OCI-LY1 (cell line): ENCODE measurements at regions not wholly inside any gene's neighbourhood (a gene's known extent, or its start where the extent isn't known, plus 50 kb on each side); places are given as distances from the start of the nearest gene placed in this dataset.

ENCODE experiments used
- H2AFZ ChIP-seq: fragments of 200-600 bp; sonication (generic), shearing (Covaris generic); 2 replicates; pipeline ENCODE4 v1.6.0; 2014; ENCODE audit warnings: antibody characterized with exemption, mild to moderate bottlenecking, low read length
- H3F3A ChIP-seq: fragments of 200-600 bp; sonication (generic), shearing (Covaris generic); 2 replicates; pipeline ENCODE4 v1.6.0; 2014; ENCODE audit warnings: mild to moderate bottlenecking, antibody characterized with exemption, low read length, moderate library complexity; ENCODE audit not compliant: insufficient read depth
- H3K27ac ChIP-seq: fragments of 200-600 bp; sonication (generic); 2 replicates; pipeline ENCODE4 v1.5.1; 2014; ENCODE audit warnings: low read length, mixed run types, mild to moderate bottlenecking, low read depth; ENCODE audit not compliant: poor library complexity, severe bottlenecking
- H3K27me3 ChIP-seq: fragments of 200-600 bp; sonication (generic); 2 replicates; pipeline ENCODE4 v1.6.0; 2014; ENCODE audit warnings: antibody characterized with exemption, mild to moderate bottlenecking, low read length, moderate library complexity; ENCODE audit not compliant: insufficient read depth
- H3K36me3 ChIP-seq: fragments of 200-600 bp; sonication (generic); 2 replicates; pipeline ENCODE4 v1.6.1; 2014; ENCODE audit warnings: mild to moderate bottlenecking, antibody characterized with exemption, low read length, moderate library complexity, mixed read lengths; ENCODE audit not compliant: insufficient read depth
- H3K4me1 ChIP-seq: fragments of 200-600 bp; sonication (generic); 2 replicates; pipeline ENCODE4 v1.5.1; 2014; ENCODE audit warnings: mild to moderate bottlenecking, low read length, moderate library complexity; ENCODE audit not compliant: insufficient read depth, severe bottlenecking
- H3K4me2 ChIP-seq: fragments of 200-600 bp; sonication (generic), shearing (Covaris generic); 2 replicates; pipeline ENCODE4 v1.6.1; 2014; ENCODE audit warnings: low read length
- H3K4me3 ChIP-seq: fragments of 200-600 bp; sonication (generic); 2 replicates; pipeline ENCODE4 v1.5.1; 2014; ENCODE audit warnings: low read length, low read depth, mild to moderate bottlenecking, mixed read lengths; ENCODE audit not compliant: poor library complexity, severe bottlenecking
- H3K79me2 ChIP-seq: fragments of 200-600 bp; shearing (Covaris generic); 2 replicates; pipeline ENCODE4 v1.6.1; 2016; ENCODE audit warnings: mixed run types, low read length, mixed read lengths; ENCODE audit not compliant: insufficient read depth
- H3K9ac ChIP-seq: fragments of 200-600 bp; sonication (generic), shearing (Covaris generic); 2 replicates; pipeline ENCODE4 v1.6.1; 2014; ENCODE audit warnings: mild to moderate bottlenecking, low read length, mixed read lengths
- H3K9me2 ChIP-seq: fragments of 200-600 bp; sonication (generic), shearing (Covaris generic); 2 replicates; pipeline ENCODE4 v1.6.1; 2014; ENCODE audit warnings: low read depth, mild to moderate bottlenecking, low read length, mixed read lengths
- H3K9me3 ChIP-seq: fragments of 200-600 bp; shearing (Covaris generic); 2 replicates; pipeline ENCODE4 v1.6.1; 2014; ENCODE audit warnings: low read length, mixed read lengths
- H4K20me1 ChIP-seq: fragments of 200-600 bp; sonication (generic), shearing (Covaris generic); 2 replicates; pipeline ENCODE4 v1.6.0; 2016; ENCODE audit warnings: mild to moderate bottlenecking, low read length; ENCODE audit not compliant: insufficient read depth
- CTCF ChIP-seq: fragments of 200-600 bp; sonication (generic), shearing (Covaris generic); IDR thresholded peaks from 2 replicates; pipeline ENCODE4 v1.5.1; 2017; ENCODE audit warnings: mild to moderate bottlenecking, antibody characterized with exemption, low read length, moderate library complexity, mixed read lengths
- EZH2 ChIP-seq: fragments of 200-600 bp; sonication (generic), shearing (Covaris generic); IDR thresholded peaks from 2 replicates; pipeline ENCODE4 v1.8.0; 2017; ENCODE audit warnings: borderline replicate concordance, mixed run types, mild to moderate bottlenecking, antibody characterized with exemption, low read length, moderate library complexity, mixed read lengths

DNA sequence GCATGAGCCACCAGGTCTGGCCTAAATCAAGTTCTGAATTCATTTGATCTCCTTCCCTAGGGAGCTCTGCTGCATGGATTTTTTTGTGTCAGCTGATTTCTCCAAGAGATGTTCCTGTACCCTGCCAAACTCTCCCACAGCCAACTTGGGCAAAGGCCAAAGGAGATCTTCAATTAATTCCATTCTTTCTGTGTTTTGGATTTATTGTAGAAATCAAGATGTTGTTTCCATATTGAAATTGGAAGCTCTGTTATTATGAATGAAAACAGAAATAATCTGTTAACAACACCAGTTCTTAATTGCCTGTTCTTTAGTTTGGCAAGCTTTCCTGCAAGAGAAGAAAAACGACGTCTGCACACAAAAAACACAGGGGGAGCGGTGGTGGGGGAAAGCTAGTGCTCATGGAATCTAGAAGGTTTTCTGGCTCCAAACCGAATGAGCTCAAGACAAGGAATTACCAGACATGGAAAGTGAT, 86.5 kb upstream of the ABCC4 start:
- TF ChIP-seq EZH2 (no peak), CTCF (no peak)
- Histone ChIP-seq H3K36me3 (no peaks in the 10 kb centered on the region), H3K4me1 (peaks cover 5% of the 10 kb centered on the region), H3K9ac (no peak overlapping the region), H3K27ac (no peak overlapping the region), H4K20me1 (no peaks in the 10 kb centered on the region), H3K9me2 (no peaks in the 10 kb centered on the region), H3K79me2 (no peaks in the 10 kb centered on the region), H3K4me2 (no peak overlapping the region), H3K9me3 (no peaks in the 10 kb centered on the region), H3F3A (no peaks in the 10 kb centered on the region), H3K27me3 (no peaks in the 10 kb centered on the region), H2AFZ (no peak overlapping the region), H3K4me3 (no peak overlapping the region)

DNA sequence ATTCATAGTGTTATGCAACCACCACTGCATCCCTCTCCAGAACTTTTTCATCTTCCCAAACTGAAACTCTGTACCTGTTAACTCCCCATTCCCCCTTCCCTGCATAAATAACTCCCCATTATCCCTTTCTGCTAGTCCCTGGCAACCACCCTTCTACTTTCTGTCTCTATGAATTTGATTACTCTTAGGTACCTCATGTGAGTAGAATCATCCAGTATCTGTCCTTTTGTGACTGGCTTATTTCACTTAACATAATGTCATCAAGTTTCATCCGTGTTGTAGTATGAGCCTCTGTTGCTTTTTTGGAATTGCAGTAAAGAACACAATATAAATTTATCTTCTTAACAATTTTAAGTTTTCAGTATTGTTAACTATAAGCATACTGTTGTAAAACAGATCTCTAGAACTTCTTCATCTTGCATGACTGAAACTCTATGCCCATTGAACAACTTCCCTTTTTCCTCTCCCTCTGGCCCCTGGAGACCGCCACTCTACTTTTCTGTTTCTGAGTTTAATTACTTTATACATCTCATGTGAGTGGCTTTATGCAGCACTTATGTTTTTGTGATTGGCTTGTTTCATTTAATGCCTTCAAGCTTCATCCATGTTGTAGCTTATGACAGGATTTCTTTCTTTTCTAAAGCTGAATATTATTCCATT, 87.3 kb upstream of the ABCC4 start:
- H3K4me1 ChIP-seq: peaks cover 5% of the 10 kb centered on the region
- H4K20me1 ChIP-seq: no peaks in the 10 kb centered on the region
- H3K27ac ChIP-seq: no peak overlapping the region
- H3K9me2 ChIP-seq: no peaks in the 10 kb centered on the region
- H3K9ac ChIP-seq: no peak overlapping the region
- H2AFZ ChIP-seq: no peak overlapping the region
- no peaks in the 10 kb centered on the region for H3K36me3 ChIP-seq
- TF ChIP-seq CTCF: no peak
- no peak overlapping the region for H3K4me3 ChIP-seq
- H3K27me3 ChIP-seq: no peaks in the 10 kb centered on the region
- H3F3A ChIP-seq: no peaks in the 10 kb centered on the region
- H3K79me2 ChIP-seq: no peaks in the 10 kb centered on the region
- H3K9me3 ChIP-seq: no peaks in the 10 kb centered on the region
- H3K4me2 ChIP-seq: no peak overlapping the region

DNA sequence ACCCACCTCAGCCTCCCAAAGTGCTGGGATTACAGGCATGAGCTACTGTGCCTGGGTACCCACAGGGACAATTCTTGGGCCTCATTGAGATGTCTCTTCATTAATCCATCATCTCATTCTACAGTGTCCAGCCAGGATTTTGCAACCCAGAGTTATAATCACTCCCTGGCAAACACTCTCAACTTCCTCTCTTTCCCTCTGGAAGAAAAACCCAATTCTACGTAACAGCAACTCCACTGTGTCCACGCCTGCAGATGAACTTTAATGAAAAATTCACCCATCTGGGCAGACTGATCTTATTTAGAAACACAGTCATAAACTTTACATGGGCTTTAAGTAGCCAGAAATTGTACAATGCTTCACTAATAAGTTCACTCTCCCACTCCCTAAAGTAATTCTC, 90.1 kb upstream of the ABCC4 start:
- no peaks in the 10 kb centered on the region; the same call in 1 of the 2 replicates for H3K27me3 ChIP-seq
- H3K9ac ChIP-seq: no peak overlapping the region
- H3K4me1 ChIP-seq: peaks cover 5% of the 10 kb centered on the region
- no peak overlapping the region for H3K27ac ChIP-seq
- no peaks in the 10 kb centered on the region for H3F3A ChIP-seq
- TF ChIP-seq CTCF (no peak), EZH2 (no peak)
- H3K9me3 ChIP-seq: no peaks in the 10 kb centered on the region
- no peaks in the 10 kb centered on the region for H3K9me2 ChIP-seq
- H3K4me3 ChIP-seq: no peak overlapping the region
- H3K4me2 ChIP-seq: no peak overlapping the region
- H3K79me2 ChIP-seq: no peaks in the 10 kb centered on the region
- H3K36me3 ChIP-seq: no peaks in the 10 kb centered on the region
- H2AFZ ChIP-seq: no peak overlapping the region
- H4K20me1 ChIP-seq: no peaks in the 10 kb centered on the region
